Right lobe of liver (tissue), 4 donors: ENCODE measurements at regions not wholly inside any gene's neighbourhood (a gene's known extent, or its start where the extent isn't known, plus 50 kb on each side); places are given as distances from the start of the nearest gene placed in this dataset.

Experiments
- POLR2A ChIP-seq: fragments of 450-650 bp; IDR thresholded peaks from one replicate; pipeline ENCODE4 v1.6.1; 2017; ENCODE audit warnings: antibody characterized with exemption, mild to moderate bottlenecking
- TF ChIP-seq, protein P1 (sequence below), 4 donors: fragments of 200-600 bp in 3 of 4; fragments of 450-650 bp in 1 of 4; IDR thresholded peaks; one replicate each; pipeline versions ENCODE4 v1.5.1 to v1.8.0; 2016 to 2022; ENCODE audit warnings: antibody characterized with exemption in 4 of 4, mild to moderate bottlenecking in 2 of 4
- donor health status: DM: no; HTN: no; CAD: no.
- donor health status: DM: no; HTN: no; CAD: no.
- donor health status: DM: no; HTN: yes; CAD: no.

DNA sequence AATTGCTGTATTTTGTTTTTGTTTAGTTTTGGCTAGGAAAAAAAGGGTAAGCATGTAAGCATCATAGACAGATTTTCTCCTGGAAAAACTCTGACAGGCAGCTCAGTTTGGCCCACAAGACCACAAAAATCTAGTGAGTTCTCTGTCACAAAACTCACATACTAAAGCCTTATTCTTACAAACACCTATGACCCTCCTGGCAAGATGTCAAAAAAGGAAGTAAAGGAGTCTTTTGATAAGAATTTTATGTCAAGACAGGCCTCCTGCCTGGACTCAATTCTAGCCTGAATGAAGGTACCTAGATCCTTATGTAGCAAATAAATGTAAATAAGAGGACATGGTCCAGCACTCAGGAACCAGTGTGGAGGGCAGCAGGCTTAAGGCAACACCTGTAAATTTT lies 668.3 kb upstream of the ZNF385D start:
- TF ChIP-seq, protein P1, sequence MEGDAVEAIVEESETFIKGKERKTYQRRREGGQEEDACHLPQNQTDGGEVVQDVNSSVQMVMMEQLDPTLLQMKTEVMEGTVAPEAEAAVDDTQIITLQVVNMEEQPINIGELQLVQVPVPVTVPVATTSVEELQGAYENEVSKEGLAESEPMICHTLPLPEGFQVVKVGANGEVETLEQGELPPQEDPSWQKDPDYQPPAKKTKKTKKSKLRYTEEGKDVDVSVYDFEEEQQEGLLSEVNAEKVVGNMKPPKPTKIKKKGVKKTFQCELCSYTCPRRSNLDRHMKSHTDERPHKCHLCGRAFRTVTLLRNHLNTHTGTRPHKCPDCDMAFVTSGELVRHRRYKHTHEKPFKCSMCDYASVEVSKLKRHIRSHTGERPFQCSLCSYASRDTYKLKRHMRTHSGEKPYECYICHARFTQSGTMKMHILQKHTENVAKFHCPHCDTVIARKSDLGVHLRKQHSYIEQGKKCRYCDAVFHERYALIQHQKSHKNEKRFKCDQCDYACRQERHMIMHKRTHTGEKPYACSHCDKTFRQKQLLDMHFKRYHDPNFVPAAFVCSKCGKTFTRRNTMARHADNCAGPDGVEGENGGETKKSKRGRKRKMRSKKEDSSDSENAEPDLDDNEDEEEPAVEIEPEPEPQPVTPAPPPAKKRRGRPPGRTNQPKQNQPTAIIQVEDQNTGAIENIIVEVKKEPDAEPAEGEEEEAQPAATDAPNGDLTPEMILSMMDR (IDR thresholded peaks at IDR 0.05): no peak
- TF ChIP-seq POLR2A: no peak
